K562 (cell line): ENCODE measurements at regions not wholly inside any gene's neighbourhood (a gene's known extent, or its start where the extent isn't known, plus 50 kb on each side); places are given as distances from the start of the nearest gene placed in this dataset.
A peak's percentile ranks its signal among the peaks of the same experiment; 100 is the strongest.

ENCODE experiments used
- ATAC-seq: fragments of 200-7000 bp; cut with Tn5 transposase; 3 replicates; pipeline ENCODE4 v1.9.1; 2020; ENCODE audit warnings: moderate library complexity
- BruUV-seq: library from RNA; stranded (reverse); fragments of 400-500 nt; replicated peaks from 2 replicates; lab custom pipeline; 2021; lab: Mats Ljungman, UMichigan
- CTCF ChIA-PET: fragments of 300-600 bp; formaldehyde crosslinking; extraction: SDS; loops from one replicate; lab custom pipeline; 2021; ENCODE audit warnings: low intra/inter-chr PET ratio; lab: Yijun Ruan, JAX
- POLR2A ChIA-PET: fragments of 300-600, 350-650 bp; sonication (Branson Sonifier 250); formaldehyde crosslinking; extraction: SDS; loops from one replicate; lab custom pipeline; 2021; ENCODE audit warnings: antibody characterized with exemption, inconsistent platforms; lab: Yijun Ruan, JAX
- DNase-seq, 4 experiments: peaks; one replicate each; pipeline versions ENCODE4 v3.0.0 to v3.0.0-alpha.2; 2011 to 2018; ENCODE audit warnings: low spot score in 3 of 4, mixed read lengths in 3 of 4; ENCODE audit errors: extremely low read depth in 1 of 4
- FAIRE-seq: peaks from 2 replicates; lab custom pipeline; 2011; peaks lifted over from hg19 to GRCh38; lab: Jason Lieb, UNC
- H2AFZ ChIP-seq: 2 replicates; pipeline ENCODE4 v1.6.0; 2011; ENCODE audit warnings: low read depth, low read length, control low read depth, inconsistent platforms
- H3K27ac ChIP-seq: fragments of 200-600 bp; 3 replicates; pipeline ENCODE4 v1.8.0; 2011; ENCODE audit warnings: low read depth, mild to moderate bottlenecking, control low read depth, inconsistent platforms, low read length, moderate library complexity, mixed read lengths; ENCODE audit errors: extremely low read depth
- H3K27me3 ChIP-seq, 2 experiments: fragments of 300-600 bp in 1 of 2; 2 replicates in 1 of 2; 3 replicates in 1 of 2; pipeline versions ENCODE4 v1.6.0 to v1.8.0; 2011; ENCODE audit warnings: inconsistent platforms in 2 of 2, low read length in 2 of 2, mild to moderate bottlenecking in 1 of 2, mixed read lengths in 1 of 2, moderate library complexity in 1 of 2; ENCODE audit not compliant: control insufficient read depth in 2 of 2, insufficient read depth in 2 of 2
- H3K36me3 ChIP-seq: fragments of 300-600 bp; 3 replicates; pipeline ENCODE4 v1.8.0; 2011; ENCODE audit warnings: mild to moderate bottlenecking, low read length, inconsistent platforms; ENCODE audit not compliant: control insufficient read depth, insufficient read depth
- H3K4me1 ChIP-seq, 2 experiments: fragments of 200-600 bp in 1 of 2; replicated peaks in 1 of 2; 2 replicates in 1 of 2; 3 replicates in 1 of 2; pipeline versions ENCODE4 v1.5.1 to v1.8.0; 2011; ENCODE audit warnings: inconsistent platforms in 2 of 2, low read length in 2 of 2, mild to moderate bottlenecking in 1 of 2, mixed read lengths in 1 of 2, moderate library complexity in 1 of 2; ENCODE audit not compliant: control insufficient read depth in 2 of 2, insufficient read depth in 2 of 2
- H3K4me2 ChIP-seq: 2 replicates; pipeline ENCODE4 v1.6.1; 2011; ENCODE audit warnings: low read length, control low read depth, inconsistent platforms, mixed read lengths; ENCODE audit not compliant: insufficient read depth
- H3K4me3 ChIP-seq: fragments of 200-600 bp; sonication (generic), shearing (Covaris generic); 2 replicates; pipeline ENCODE4 v1.5.1; 2016; ENCODE audit warnings: control low read depth, inconsistent platforms
- H3K79me2 ChIP-seq: fragments of 200-600 bp; 3 replicates; pipeline ENCODE4 v1.8.0; 2011; ENCODE audit warnings: low read length, inconsistent platforms; ENCODE audit not compliant: control insufficient read depth, insufficient read depth
- H3K9ac ChIP-seq, 2 experiments: 2 replicates each; pipeline versions ENCODE4 v1.6.0 to v1.6.1; 2011; ENCODE audit warnings: low read depth in 2 of 2, low read length in 2 of 2, control low read depth in 1 of 2, inconsistent platforms in 1 of 2, mild to moderate bottlenecking in 1 of 2, mixed read lengths in 1 of 2; ENCODE audit not compliant: insufficient read depth in 1 of 2
- H3K9me1 ChIP-seq: one replicate; pipeline ENCODE4 v1.6.0; 2011; ENCODE audit warnings: inconsistent platforms, mild to moderate bottlenecking, low read length, moderate library complexity; ENCODE audit not compliant: control insufficient read depth, insufficient read depth
- H3K9me3 ChIP-seq: replicated peaks from 2 replicates; pipeline ENCODE4 v1.5.1; 2011; ENCODE audit warnings: low read depth, low read length, inconsistent platforms; ENCODE audit not compliant: control insufficient read depth, insufficient read depth
- H4K20me1 ChIP-seq: replicated peaks from 2 replicates; pipeline ENCODE4 v1.6.1; 2011; ENCODE audit warnings: low read length, inconsistent platforms, mixed read lengths; ENCODE audit not compliant: control insufficient read depth, insufficient read depth
- PHF8 ChIP-seq: fragments of 200-600 bp; sonication (generic); IDR thresholded peaks from 2 replicates; pipeline ENCODE4 v1.6.1; 2012; ENCODE audit warnings: mixed run types, mild to moderate bottlenecking, inconsistent platforms, low read length, moderate library complexity, borderline replicate concordance
- RB1 ChIP-seq: fragments of 450-650 bp; IDR thresholded peaks from 2 replicates; pipeline ENCODE4 v1.6.1; 2017; ENCODE audit warnings: low read depth, mild to moderate bottlenecking
- RBM34 ChIP-seq: fragments of 200-400 bp; formaldehyde crosslinking; IDR thresholded peaks from 2 replicates; pipeline ENCODE4 v1.6.1; 2018; ENCODE audit warnings: low read length, borderline replicate concordance; ENCODE audit not compliant: insufficient read depth
- TGIF2 ChIP-seq: sonication (generic); formaldehyde crosslinking; IDR thresholded peaks from 2 replicates; pipeline ENCODE4 v1.8.1; 2022; ENCODE audit warnings: mild to moderate bottlenecking, missing genetic modification reagents, moderate library complexity
- ZNF354B ChIP-seq: fragments of 250-450 bp; sonication (Bioruptor Pico); IDR thresholded peaks from 2 replicates; pipeline ENCODE4 v1.4.0; 2020
- WGBS: fragments of 100-300 bp; shearing (Covaris generic); methylation state at CpG from one replicate; pipeline ENCODE4 v1.1.6; 2016; ENCODE audit warnings: low coverage, mixed read lengths; ENCODE audit not compliant: insufficient coverage; ENCODE audit errors: missing lambda C conversion rate; 5-methylcytosine and 5-hydroxymethylcytosine counted together
- in situ Hi-C: fragments of 300-500 bp; cut with MboI; formaldehyde crosslinking; loops from 4 replicates; pipeline ENCODE4 v1.15.0; 2018; ENCODE audit warnings: inconsistent platforms, mixed read lengths
- intact Hi-C: fragments of 100-400 bp; cut with micrococcal nuclease; formaldehyde crosslinking; loops from 2 replicates; pipeline ENCODE4 v1.14.2; 2022
- TF ChIP-seq, protein P1 (sequence below): fragments of 450-650 bp; formaldehyde crosslinking; IDR thresholded peaks from 2 replicates; pipeline ENCODE4 v1.4.0; 2022; ENCODE audit warnings: missing genetic modification characterization
- TF ChIP-seq, protein P2 (sequence below): sonication (generic); formaldehyde crosslinking; IDR thresholded peaks from 2 replicates; pipeline ENCODE4 v1.8.1; 2023; ENCODE audit warnings: mild to moderate bottlenecking, missing genetic modification reagents
- TF ChIP-seq, protein P3 (sequence below): fragments of 250-450 bp; sonication (Bioruptor Pico); IDR thresholded peaks from 2 replicates; pipeline ENCODE4 v1.8.0; 2022; ENCODE audit warnings: inconsistent platforms
- TF ChIP-seq, protein P4 (sequence below), 2 experiments: fragments of 450-650 bp; IDR thresholded peaks; 2 replicates each; pipeline ENCODE4 v1.6.1; 2016
- TF ChIP-seq, protein P5 (sequence below): sonication (generic); formaldehyde crosslinking; IDR thresholded peaks from 2 replicates; pipeline ENCODE4 v1.8.0; 2022; ENCODE audit warnings: mild to moderate bottlenecking, missing genetic modification reagents

DNA sequence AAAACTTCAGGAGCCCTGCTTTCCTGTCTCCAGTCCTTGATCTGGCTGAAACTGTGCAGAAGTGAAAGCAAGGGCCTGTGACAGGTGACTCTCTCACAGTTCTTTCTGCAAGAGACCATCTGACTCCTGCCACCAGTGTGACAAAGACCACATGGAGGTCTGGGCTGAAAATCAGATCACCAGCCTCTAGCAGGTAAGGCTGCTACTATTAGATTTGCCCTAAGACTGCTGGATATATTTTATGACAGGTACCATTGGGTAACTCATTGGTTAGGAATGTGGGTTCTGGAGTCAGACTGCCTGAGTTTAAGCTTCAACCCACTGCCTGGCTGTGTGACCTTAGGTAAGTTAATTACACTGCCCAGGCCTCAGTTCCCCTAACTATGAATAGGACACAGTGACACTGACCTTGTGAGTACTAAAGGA lies 163.3 kb upstream of the SLC7A11 start (continued):
- TF ChIP-seq, protein P1, sequence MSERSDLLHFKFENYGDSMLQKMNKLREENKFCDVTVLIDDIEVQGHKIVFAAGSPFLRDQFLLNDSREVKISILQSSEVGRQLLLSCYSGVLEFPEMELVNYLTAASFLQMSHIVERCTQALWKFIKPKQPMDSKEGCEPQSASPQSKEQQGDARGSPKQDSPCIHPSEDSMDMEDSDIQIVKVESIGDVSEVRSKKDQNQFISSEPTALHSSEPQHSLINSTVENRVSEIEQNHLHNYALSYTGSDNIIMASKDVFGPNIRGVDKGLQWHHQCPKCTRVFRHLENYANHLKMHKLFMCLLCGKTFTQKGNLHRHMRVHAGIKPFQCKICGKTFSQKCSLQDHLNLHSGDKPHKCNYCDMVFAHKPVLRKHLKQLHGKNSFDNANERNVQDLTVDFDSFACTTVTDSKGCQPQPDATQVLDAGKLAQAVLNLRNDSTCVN, result no peak

DNA sequence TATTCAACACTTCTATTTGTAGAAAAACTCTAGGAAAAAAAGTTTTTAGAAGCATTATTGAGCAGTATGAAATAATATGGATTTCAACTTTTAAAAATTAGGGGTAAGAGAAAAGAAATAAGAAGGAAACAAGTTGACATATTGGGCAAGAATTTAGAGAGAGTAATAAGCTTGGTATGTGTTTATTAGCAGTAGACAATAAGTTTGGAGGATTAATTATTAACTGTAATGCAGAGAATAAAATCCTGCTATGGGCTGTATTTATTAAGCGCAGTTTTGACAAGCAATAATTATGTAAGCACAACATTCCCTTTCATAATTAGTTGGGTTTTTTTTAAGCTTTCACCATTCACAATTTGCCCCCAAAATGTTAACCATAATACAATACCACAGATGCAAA lies 162.7 kb upstream of the SLC7A11 start:
- H3K9ac ChIP-seq, result no peak overlapping the region
- no TSS peak for BruUV-seq
- H3K36me3 ChIP-seq, result no peaks in the 10 kb centered on the region
- DNase-seq, result no peak
- H3K4me1 ChIP-seq, result 0 out of 5 replicates have a peak, but pooled peaks cover 0 to 13% of the 10 kb centered on the region in 2 experiments
- H3K4me3 ChIP-seq, result no peak overlapping the region
- H3K9me1 ChIP-seq, result no peaks in the 10 kb centered on the region
- ATAC-seq, result no peak
- intact Hi-C loops (no loop called here), in situ Hi-C loops (no loop called here)
- no peaks in the 10 kb centered on the region for H3K79me2 ChIP-seq
- peak overlapping the region; percentile 22; the same call in 1 of the 2 replicates for H2AFZ ChIP-seq
- CTCF ChIA-PET, result no interaction called here
- H3K9me3 ChIP-seq, result no peaks in the 10 kb centered on the region
- 58% methylated on average over 1 of the region's 1 CpG for WGBS
- POLR2A ChIA-PET, result no interaction called here
- H3K4me2 ChIP-seq, result no peak overlapping the region
- no peaks in the 10 kb centered on the region for H3K27me3 ChIP-seq
- no peak overlapping the region for H3K27ac ChIP-seq
- no peak for FAIRE-seq
- no peaks in the 10 kb centered on the region for H4K20me1 ChIP-seq
- TF ChIP-seq TGIF2 (CRISPR knock-in tag) (no peak), ZNF354B (CRISPR knock-in tag) (no peak), RB1 (no peak), PHF8 (no peak), RBM34 (no peak)
- TF ChIP-seq, protein P2, sequence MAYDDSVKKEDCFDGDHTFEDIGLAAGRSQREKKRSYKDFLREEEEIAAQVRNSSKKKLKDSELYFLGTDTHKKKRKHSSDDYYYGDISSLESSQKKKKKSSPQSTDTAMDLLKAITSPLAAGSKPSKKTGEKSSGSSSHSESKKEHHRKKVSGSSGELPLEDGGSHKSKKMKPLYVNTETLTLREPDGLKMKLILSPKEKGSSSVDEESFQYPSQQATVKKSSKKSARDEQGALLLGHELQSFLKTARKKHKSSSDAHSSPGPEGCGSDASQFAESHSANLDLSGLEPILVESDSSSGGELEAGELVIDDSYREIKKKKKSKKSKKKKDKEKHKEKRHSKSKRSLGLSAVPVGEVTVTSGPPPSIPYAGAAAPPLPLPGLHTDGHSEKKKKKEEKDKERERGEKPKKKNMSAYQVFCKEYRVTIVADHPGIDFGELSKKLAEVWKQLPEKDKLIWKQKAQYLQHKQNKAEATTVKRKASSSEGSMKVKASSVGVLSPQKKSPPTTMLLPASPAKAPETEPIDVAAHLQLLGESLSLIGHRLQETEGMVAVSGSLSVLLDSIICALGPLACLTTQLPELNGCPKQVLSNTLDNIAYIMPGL (CRISPR knock-in tag), result no peak
- TF ChIP-seq, protein P3, sequence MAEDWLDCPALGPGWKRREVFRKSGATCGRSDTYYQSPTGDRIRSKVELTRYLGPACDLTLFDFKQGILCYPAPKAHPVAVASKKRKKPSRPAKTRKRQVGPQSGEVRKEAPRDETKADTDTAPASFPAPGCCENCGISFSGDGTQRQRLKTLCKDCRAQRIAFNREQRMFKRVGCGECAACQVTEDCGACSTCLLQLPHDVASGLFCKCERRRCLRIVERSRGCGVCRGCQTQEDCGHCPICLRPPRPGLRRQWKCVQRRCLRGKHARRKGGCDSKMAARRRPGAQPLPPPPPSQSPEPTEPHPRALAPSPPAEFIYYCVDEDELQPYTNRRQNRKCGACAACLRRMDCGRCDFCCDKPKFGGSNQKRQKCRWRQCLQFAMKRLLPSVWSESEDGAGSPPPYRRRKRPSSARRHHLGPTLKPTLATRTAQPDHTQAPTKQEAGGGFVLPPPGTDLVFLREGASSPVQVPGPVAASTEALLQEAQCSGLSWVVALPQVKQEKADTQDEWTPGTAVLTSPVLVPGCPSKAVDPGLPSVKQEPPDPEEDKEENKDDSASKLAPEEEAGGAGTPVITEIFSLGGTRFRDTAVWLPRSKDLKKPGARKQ (CRISPR knock-in tag), result no peak
- TF ChIP-seq, protein P4, sequence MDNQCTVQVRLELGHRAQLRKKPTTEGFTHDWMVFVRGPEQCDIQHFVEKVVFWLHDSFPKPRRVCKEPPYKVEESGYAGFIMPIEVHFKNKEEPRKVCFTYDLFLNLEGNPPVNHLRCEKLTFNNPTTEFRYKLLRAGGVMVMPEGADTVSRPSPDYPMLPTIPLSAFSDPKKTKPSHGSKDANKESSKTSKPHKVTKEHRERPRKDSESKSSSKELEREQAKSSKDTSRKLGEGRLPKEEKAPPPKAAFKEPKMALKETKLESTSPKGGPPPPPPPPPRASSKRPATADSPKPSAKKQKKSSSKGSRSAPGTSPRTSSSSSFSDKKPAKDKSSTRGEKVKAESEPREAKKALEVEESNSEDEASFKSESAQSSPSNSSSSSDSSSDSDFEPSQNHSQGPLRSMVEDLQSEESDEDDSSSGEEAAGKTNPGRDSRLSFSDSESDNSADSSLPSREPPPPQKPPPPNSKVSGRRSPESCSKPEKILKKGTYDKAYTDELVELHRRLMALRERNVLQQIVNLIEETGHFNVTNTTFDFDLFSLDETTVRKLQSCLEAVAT (IDR thresholded peaks at IDR 0.05), result no peak
- TF ChIP-seq, protein P5, sequence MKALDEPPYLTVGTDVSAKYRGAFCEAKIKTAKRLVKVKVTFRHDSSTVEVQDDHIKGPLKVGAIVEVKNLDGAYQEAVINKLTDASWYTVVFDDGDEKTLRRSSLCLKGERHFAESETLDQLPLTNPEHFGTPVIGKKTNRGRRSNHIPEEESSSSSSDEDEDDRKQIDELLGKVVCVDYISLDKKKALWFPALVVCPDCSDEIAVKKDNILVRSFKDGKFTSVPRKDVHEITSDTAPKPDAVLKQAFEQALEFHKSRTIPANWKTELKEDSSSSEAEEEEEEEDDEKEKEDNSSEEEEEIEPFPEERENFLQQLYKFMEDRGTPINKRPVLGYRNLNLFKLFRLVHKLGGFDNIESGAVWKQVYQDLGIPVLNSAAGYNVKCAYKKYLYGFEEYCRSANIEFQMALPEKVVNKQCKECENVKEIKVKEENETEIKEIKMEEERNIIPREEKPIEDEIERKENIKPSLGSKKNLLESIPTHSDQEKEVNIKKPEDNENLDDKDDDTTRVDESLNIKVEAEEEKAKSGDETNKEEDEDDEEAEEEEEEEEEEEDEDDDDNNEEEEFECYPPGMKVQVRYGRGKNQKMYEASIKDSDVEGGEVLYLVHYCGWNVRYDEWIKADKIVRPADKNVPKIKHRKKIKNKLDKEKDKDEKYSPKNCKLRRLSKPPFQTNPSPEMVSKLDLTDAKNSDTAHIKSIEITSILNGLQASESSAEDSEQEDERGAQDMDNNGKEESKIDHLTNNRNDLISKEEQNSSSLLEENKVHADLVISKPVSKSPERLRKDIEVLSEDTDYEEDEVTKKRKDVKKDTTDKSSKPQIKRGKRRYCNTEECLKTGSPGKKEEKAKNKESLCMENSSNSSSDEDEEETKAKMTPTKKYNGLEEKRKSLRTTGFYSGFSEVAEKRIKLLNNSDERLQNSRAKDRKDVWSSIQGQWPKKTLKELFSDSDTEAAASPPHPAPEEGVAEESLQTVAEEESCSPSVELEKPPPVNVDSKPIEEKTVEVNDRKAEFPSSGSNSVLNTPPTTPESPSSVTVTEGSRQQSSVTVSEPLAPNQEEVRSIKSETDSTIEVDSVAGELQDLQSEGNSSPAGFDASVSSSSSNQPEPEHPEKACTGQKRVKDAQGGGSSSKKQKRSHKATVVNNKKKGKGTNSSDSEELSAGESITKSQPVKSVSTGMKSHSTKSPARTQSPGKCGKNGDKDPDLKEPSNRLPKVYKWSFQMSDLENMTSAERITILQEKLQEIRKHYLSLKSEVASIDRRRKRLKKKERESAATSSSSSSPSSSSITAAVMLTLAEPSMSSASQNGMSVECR, result no peak
